Upper lobe of right lung (tissue), 1 donor: ENCODE measurements at regions not wholly inside any gene's neighbourhood (a gene's known extent, or its start where the extent isn't known, plus 50 kb on each side); places are given as distances from the start of the nearest gene placed in this dataset.

Experiments
- ATAC-seq: fragments of 200-7000 bp; cut with Tn5 transposase; one replicate; pipeline ENCODE4 v1.9.1; 2020; ENCODE audit warnings: mild to moderate bottlenecking, moderate library complexity
- DNase-seq: peaks from one replicate; pipeline ENCODE4 v3.0.0-alpha.2; 2020
- H3K27ac ChIP-seq: fragments of 200-600 bp; one replicate; pipeline ENCODE4 v1.8.0; 2022
- H3K27me3 ChIP-seq: fragments of 200-600 bp; one replicate; pipeline ENCODE4 v1.8.0; 2022; ENCODE audit warnings: mild to moderate bottlenecking
- H3K36me3 ChIP-seq: fragments of 200-600 bp; one replicate; pipeline ENCODE4 v1.8.0; 2022
- H3K4me1 ChIP-seq: fragments of 200-600 bp; one replicate; pipeline ENCODE4 v1.8.0; 2022
- H3K4me3 ChIP-seq: fragments of 200-600 bp; one replicate; pipeline ENCODE4 v1.8.0; 2022; ENCODE audit warnings: mild to moderate bottlenecking
- H3K9me3 ChIP-seq: fragments of 200-600 bp; one replicate; pipeline ENCODE4 v1.8.0; 2022
- CTCF ChIP-seq: fragments of 200-600 bp; IDR thresholded peaks from one replicate; pipeline ENCODE4 v1.8.0; 2022; ENCODE audit warnings: antibody characterized with exemption
- intact Hi-C: fragments of 100-400 bp; cut with DNase I; formaldehyde crosslinking; loops from one replicate; pipeline ENCODE4 v1.11.0; 2022
- donor health status: DM: no; HTN: yes; CAD: no; lungs with severe emphysema.

- Histone ChIP-seq H3K9me3 (no peaks in the 10 kb centered on the region), H3K4me1 (no peaks in the 10 kb centered on the region), H3K27ac (no peak overlapping the region), H3K4me3 (no peak overlapping the region), H3K27me3 (no peaks in the 10 kb centered on the region), H3K36me3 (no peaks in the 10 kb centered on the region)
- intact Hi-C loops = no loop called here
- TF ChIP-seq CTCF = no peak
- DNase-seq = no peak
- no peak for ATAC-seq
Measured at GRCh38 chr1:198397208-198397808, 143.2 kb downstream of the ATP6V1G3 start.

DNA sequence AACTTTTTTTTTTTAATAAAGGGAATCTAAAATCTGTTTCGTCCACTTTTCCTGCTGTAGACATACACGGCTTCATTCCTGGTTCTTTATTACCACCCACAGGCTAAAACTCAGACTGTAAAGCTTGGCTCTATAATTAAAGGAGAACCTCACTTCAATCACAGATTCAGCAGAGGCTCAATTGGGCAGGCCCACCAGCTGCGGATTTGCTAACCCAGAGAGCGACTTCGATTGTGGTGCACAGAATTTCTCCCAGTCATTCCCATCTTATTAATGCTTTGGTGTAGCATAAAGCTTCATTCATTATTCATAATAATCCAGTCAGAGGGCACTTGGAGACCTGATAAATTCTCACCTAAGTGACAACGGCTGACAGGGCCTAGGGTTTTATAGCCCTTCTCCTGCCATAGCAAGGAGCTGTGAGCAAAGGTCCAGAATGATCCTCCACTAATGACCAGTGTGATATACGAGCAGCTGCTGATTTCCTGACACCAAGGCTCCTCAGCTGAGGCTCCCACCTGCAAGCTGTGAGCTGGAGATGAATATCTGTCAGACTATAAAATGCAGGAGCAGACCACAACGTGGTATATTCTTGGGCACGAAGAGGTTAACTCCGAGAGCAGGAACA lies 149.0 kb downstream of the ATP6V1G3 start:
- H3K4me3 ChIP-seq = no peak overlapping the region
- intact Hi-C loops = no loop called here

DNA sequence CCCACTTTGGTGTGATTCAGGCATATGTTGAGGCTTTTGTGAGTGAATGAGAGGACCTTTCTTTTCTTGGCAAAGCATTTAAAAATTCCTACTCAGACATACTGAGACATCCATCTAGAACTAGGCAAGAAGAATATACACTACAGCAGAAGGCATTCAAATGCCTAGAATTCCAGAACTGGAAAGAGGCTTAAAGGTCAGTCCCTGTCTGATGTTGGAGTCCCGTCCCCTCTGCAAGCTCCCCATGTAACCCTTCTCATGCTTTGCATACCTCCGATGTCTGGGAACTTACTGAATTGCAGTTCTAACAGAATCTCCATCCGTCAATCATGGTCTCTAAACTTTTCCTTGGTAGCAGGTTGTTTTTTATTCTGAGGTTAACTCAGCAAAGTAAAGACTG lies 152.9 kb downstream of the ATP6V1G3 start:
- Histone ChIP-seq H3K36me3 (no peaks in the 10 kb centered on the region), H3K4me1 (no peaks in the 10 kb centered on the region), H3K27me3 (no peaks in the 10 kb centered on the region), H3K4me3 (no peak overlapping the region), H3K9me3 (no peaks in the 10 kb centered on the region), H3K27ac (no peak overlapping the region)
- no peak for TF ChIP-seq CTCF
- intact Hi-C loops = no loop called here
- no peak for DNase-seq
- ATAC-seq = peak; percentile 29

More for the DNA sequence above, 149.0 kb downstream of the ATP6V1G3 start:
- no peaks in the 10 kb centered on the region for H3K9me3 ChIP-seq
- no peak for TF ChIP-seq CTCF
- no peaks in the 10 kb centered on the region for H3K36me3 ChIP-seq
- no peak overlapping the region for H3K27ac ChIP-seq
- H3K4me1 ChIP-seq = no peaks in the 10 kb centered on the region
- DNase-seq (no peak), ATAC-seq (no peak)
- no peaks in the 10 kb centered on the region for H3K27me3 ChIP-seq

DNA sequence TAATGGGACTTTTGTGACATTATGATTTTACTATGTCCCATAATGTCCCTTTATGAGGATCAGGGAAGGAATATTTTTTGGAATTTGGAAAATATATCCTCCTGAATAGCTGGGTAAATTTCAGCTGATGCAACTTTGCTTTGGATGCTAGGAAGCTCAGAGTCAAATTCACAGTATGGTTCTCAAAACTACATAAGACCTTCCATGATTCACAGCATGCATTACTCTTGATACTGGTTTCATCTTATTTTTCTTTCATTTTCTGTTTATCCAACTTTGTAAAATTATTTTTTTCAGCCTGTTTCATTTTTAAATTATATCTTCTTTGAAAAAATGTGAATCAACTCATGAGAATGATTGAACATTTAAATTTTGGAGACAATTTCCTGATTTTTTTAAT lies 160.2 kb downstream of the ATP6V1G3 start:
- intact Hi-C loops = no loop called here
- no peak for TF ChIP-seq CTCF
- Histone ChIP-seq H3K4me3 (no peak overlapping the region), H3K27me3 (no peaks in the 10 kb centered on the region), H3K27ac (no peak overlapping the region), H3K9me3 (no peaks in the 10 kb centered on the region), H3K4me1 (no peaks in the 10 kb centered on the region), H3K36me3 (no peaks in the 10 kb centered on the region)
- no peak for ATAC-seq
- DNase-seq = no peak

DNA sequence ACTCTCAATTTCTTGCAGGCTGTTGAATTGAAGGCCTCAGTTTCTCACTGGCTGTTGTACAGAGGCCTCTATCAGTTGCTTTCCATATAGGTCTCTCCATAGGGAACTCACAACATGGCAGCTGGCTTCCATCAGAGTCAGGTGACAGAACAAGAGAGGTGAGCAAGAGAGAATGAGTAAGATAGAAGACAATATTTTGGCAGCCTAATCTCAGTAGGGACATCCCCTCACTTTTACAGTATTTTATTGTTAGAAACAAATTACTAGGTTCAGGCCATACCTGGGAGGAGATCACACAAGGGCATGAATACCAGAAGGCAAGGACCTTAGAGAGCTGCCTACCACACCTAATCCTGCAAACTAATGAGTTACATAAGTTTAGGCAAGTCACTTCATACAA lies 162.8 kb downstream of the ATP6V1G3 start:
- H3K27me3 ChIP-seq = no peaks in the 10 kb centered on the region
- H3K4me1 ChIP-seq = no peaks in the 10 kb centered on the region
- H3K27ac ChIP-seq = no peak overlapping the region
- no peak for TF ChIP-seq CTCF
- no peaks in the 10 kb centered on the region for H3K9me3 ChIP-seq
- DNase-seq = no peak
- H3K4me3 ChIP-seq = no peak overlapping the region
- H3K36me3 ChIP-seq = no peaks in the 10 kb centered on the region
- ATAC-seq = no peak
- intact Hi-C loops = no loop called here
